GM23338 (cell line): ENCODE measurements at regions not wholly inside any gene's neighbourhood (a gene's known extent, or its start where the extent isn't known, plus 50 kb on each side); places are given as distances from the start of the nearest gene placed in this dataset.

Source experiments
- ATAC-seq: fragments of 200-7000 bp; cut with Tn5 transposase; 3 replicates; pipeline ENCODE4 v1.9.1; 2020
- DNase-seq: peaks from one replicate; pipeline ENCODE4 v3.0.0-alpha.2; 2015; ENCODE audit warnings: low spot score
- H2AFZ ChIP-seq: fragments of 200-600 bp; sonication (generic); 2 replicates; pipeline ENCODE4 v1.8.0; 2016; ENCODE audit warnings: antibody characterized with exemption, mild to moderate bottlenecking, moderate library complexity
- H3F3A ChIP-seq: fragments of 200-600 bp; sonication (generic); replicated peaks from 2 replicates; pipeline ENCODE4 v1.8.0; 2017; ENCODE audit warnings: antibody characterized with exemption, mixed run types, low read depth
- H3K27ac ChIP-seq: fragments of 200-600 bp; sonication (generic); 2 replicates; pipeline ENCODE4 v1.6.1; 2016; ENCODE audit warnings: low read depth
- H3K27me3 ChIP-seq: fragments of 200-600 bp; sonication (generic); 2 replicates; pipeline ENCODE4 v1.8.0; 2016; ENCODE audit warnings: mild to moderate bottlenecking, mixed run types, moderate library complexity; ENCODE audit not compliant: insufficient read depth
- H3K36me3 ChIP-seq: fragments of 200-600 bp; sonication (generic); 2 replicates; pipeline ENCODE4 v1.8.0; 2016; ENCODE audit warnings: mild to moderate bottlenecking; ENCODE audit not compliant: insufficient read depth
- H3K4me1 ChIP-seq: fragments of 200-600 bp; sonication (generic); 2 replicates; pipeline ENCODE4 v1.8.0; 2016; ENCODE audit warnings: mild to moderate bottlenecking, moderate library complexity; ENCODE audit not compliant: insufficient read depth
- H3K4me2 ChIP-seq: fragments of 200-600 bp; sonication (generic); 2 replicates; pipeline ENCODE4 v1.7.1; 2017; ENCODE audit warnings: mixed run types
- H3K4me3 ChIP-seq: fragments of 200-600 bp; sonication (generic); 2 replicates; pipeline ENCODE4 v1.6.1; 2016; ENCODE audit warnings: mixed run types
- H3K79me2 ChIP-seq: fragments of 200-600 bp; sonication (generic); replicated peaks from 2 replicates; pipeline ENCODE4 v1.8.0; 2017; ENCODE audit warnings: mild to moderate bottlenecking; ENCODE audit not compliant: insufficient read depth
- H3K9me2 ChIP-seq: fragments of 200-600 bp; sonication (generic); 2 replicates; pipeline ENCODE4 v1.8.0; 2017; ENCODE audit not compliant: insufficient read depth
- H4K20me1 ChIP-seq: fragments of 200-600 bp; sonication (generic); replicated peaks from 2 replicates; pipeline ENCODE4 v1.8.0; 2017; ENCODE audit warnings: mild to moderate bottlenecking; ENCODE audit not compliant: insufficient read depth
- H3K27ac Mint-ChIP-seq: 2 replicates; pipeline ENCODE4 v1.8.0; 2020; ENCODE audit warnings: inconsistent platforms, mild to moderate bottlenecking, moderate library complexity, mixed read lengths
- H3K27me3 Mint-ChIP-seq: 3 replicates; pipeline ENCODE4 v1.8.0; 2022; ENCODE audit warnings: low read depth, mild to moderate bottlenecking, moderate library complexity, mixed read lengths, inconsistent platforms; ENCODE audit not compliant: insufficient read depth, poor library complexity
- H3K36me3 Mint-ChIP-seq: 3 replicates; pipeline ENCODE4 v1.8.0; 2021; ENCODE audit warnings: low read depth, mild to moderate bottlenecking, inconsistent platforms, moderate library complexity, mixed read lengths
- H3K4me1 Mint-ChIP-seq: 3 replicates; pipeline ENCODE4 v1.8.0; 2020; ENCODE audit warnings: mild to moderate bottlenecking, inconsistent platforms, mixed read lengths
- H3K4me3 Mint-ChIP-seq: 3 replicates; pipeline ENCODE4 v1.8.0; 2021; ENCODE audit warnings: moderate library complexity, mild to moderate bottlenecking, inconsistent platforms, mixed read lengths
- H3K9me3 Mint-ChIP-seq: 3 replicates; pipeline ENCODE4 v1.8.0; 2020; ENCODE audit warnings: moderate library complexity, mild to moderate bottlenecking, inconsistent platforms, mixed read lengths
- CREB1 ChIP-seq: fragments of 250-450 bp; sonication (Bioruptor Pico); IDR thresholded peaks from 2 replicates; pipeline ENCODE4 v1.5.0; 2020; ENCODE audit warnings: low read depth, mild to moderate bottlenecking, moderate library complexity
- ETS1 ChIP-seq: IDR thresholded peaks from 2 replicates; pipeline ENCODE4 v1.6.1; 2016; ENCODE audit warnings: antibody characterized with exemption
- EZH2 ChIP-seq: fragments of 200-600 bp; sonication (generic); IDR thresholded peaks from one replicate; pipeline ENCODE4 v1.8.0; 2017; ENCODE audit warnings: antibody characterized with exemption, mild to moderate bottlenecking, low read depth; ENCODE audit not compliant: unreplicated experiment
- EZH2phosphoT487 ChIP-seq: fragments of 200-600 bp; sonication (generic); IDR thresholded peaks from one replicate; pipeline ENCODE4 v1.8.1; 2018; ENCODE audit warnings: antibody characterized with exemption; ENCODE audit not compliant: unreplicated experiment
- JUNB ChIP-seq: IDR thresholded peaks from one replicate; pipeline ENCODE4 v1.6.1; 2016; ENCODE audit warnings: antibody characterized with exemption; ENCODE audit not compliant: unreplicated experiment
- NANOG ChIP-seq: IDR thresholded peaks from 2 replicates; pipeline ENCODE4 v1.6.1; 2016; ENCODE audit warnings: antibody characterized with exemption, borderline replicate concordance
- POLR2AphosphoS5 ChIP-seq: IDR thresholded peaks from 2 replicates; pipeline ENCODE4 v1.6.1; 2016; ENCODE audit warnings: antibody characterized with exemption, low read depth
- STAT1 ChIP-seq: IDR thresholded peaks from one replicate; pipeline ENCODE4 v1.6.1; 2016; ENCODE audit warnings: antibody characterized with exemption; ENCODE audit not compliant: unreplicated experiment
- ZNF114 ChIP-seq: fragments of 250-450 bp; sonication (Bioruptor Pico); IDR thresholded peaks from 2 replicates; pipeline ENCODE4 v1.5.0; 2020; ENCODE audit warnings: mild to moderate bottlenecking, moderate library complexity
- ZNF331 ChIP-seq: fragments of 250-450 bp; sonication (Bioruptor Pico); IDR thresholded peaks from 2 replicates; pipeline ENCODE4 v1.5.0; 2020; ENCODE audit warnings: low read depth, mild to moderate bottlenecking, moderate library complexity
- TF ChIP-seq, protein P1 (sequence below), 2 experiments: fragments of 200-600 bp in 1 of 2; sonication (generic) in 1 of 2; conservative IDR thresholded peaks; 2 replicates each; pipeline versions ENCODE4 v1.5.1 to v1.6.1; 2016 to 2017; ENCODE audit warnings: antibody characterized with exemption in 2 of 2, low read depth in 2 of 2, mild to moderate bottlenecking in 2 of 2, moderate library complexity in 1 of 2
- TF ChIP-seq, protein P2 (sequence below): IDR thresholded peaks from one replicate; pipeline ENCODE4 v1.6.1; 2018; ENCODE audit warnings: antibody characterized with exemption; ENCODE audit not compliant: unreplicated experiment
- TF ChIP-seq, protein P3 (sequence below): fragments of 250-450 bp; sonication (Bioruptor Pico); IDR thresholded peaks from 2 replicates; pipeline ENCODE4 v1.5.0; 2020; ENCODE audit warnings: mild to moderate bottlenecking, moderate library complexity

GRCh38 chr7:25521236-25521635 is 292.9 kb upstream of the NPVF start (continued):
- TF ChIP-seq JUNB, result no peak
- TF ChIP-seq STAT1, result no peak
- TF ChIP-seq NANOG, result no peak
- TF ChIP-seq ZNF331 (CRISPR knock-in tag), result no peak

GRCh38 chr7:25522727-25523126 is 294.4 kb upstream of the NPVF start:
- H3K9me2 ChIP-seq, result peaks cover 22% of the 10 kb centered on the region
- TF ChIP-seq ZNF114 (no peak), POLR2AphosphoS5 (no peak), STAT1 (no peak), EZH2 (no peak), ZNF331 (CRISPR knock-in tag) (no peak), NANOG (no peak), ETS1 (no peak), CREB1 (CRISPR knock-in tag) (no peak), EZH2phosphoT487 (no peak)
- TF ChIP-seq, protein P1, sequence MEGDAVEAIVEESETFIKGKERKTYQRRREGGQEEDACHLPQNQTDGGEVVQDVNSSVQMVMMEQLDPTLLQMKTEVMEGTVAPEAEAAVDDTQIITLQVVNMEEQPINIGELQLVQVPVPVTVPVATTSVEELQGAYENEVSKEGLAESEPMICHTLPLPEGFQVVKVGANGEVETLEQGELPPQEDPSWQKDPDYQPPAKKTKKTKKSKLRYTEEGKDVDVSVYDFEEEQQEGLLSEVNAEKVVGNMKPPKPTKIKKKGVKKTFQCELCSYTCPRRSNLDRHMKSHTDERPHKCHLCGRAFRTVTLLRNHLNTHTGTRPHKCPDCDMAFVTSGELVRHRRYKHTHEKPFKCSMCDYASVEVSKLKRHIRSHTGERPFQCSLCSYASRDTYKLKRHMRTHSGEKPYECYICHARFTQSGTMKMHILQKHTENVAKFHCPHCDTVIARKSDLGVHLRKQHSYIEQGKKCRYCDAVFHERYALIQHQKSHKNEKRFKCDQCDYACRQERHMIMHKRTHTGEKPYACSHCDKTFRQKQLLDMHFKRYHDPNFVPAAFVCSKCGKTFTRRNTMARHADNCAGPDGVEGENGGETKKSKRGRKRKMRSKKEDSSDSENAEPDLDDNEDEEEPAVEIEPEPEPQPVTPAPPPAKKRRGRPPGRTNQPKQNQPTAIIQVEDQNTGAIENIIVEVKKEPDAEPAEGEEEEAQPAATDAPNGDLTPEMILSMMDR (conservative IDR thresholded peaks at IDR 0.05; ENCODE audit: low read depth in 2 of 2), result no peak
- TF ChIP-seq, protein P2, sequence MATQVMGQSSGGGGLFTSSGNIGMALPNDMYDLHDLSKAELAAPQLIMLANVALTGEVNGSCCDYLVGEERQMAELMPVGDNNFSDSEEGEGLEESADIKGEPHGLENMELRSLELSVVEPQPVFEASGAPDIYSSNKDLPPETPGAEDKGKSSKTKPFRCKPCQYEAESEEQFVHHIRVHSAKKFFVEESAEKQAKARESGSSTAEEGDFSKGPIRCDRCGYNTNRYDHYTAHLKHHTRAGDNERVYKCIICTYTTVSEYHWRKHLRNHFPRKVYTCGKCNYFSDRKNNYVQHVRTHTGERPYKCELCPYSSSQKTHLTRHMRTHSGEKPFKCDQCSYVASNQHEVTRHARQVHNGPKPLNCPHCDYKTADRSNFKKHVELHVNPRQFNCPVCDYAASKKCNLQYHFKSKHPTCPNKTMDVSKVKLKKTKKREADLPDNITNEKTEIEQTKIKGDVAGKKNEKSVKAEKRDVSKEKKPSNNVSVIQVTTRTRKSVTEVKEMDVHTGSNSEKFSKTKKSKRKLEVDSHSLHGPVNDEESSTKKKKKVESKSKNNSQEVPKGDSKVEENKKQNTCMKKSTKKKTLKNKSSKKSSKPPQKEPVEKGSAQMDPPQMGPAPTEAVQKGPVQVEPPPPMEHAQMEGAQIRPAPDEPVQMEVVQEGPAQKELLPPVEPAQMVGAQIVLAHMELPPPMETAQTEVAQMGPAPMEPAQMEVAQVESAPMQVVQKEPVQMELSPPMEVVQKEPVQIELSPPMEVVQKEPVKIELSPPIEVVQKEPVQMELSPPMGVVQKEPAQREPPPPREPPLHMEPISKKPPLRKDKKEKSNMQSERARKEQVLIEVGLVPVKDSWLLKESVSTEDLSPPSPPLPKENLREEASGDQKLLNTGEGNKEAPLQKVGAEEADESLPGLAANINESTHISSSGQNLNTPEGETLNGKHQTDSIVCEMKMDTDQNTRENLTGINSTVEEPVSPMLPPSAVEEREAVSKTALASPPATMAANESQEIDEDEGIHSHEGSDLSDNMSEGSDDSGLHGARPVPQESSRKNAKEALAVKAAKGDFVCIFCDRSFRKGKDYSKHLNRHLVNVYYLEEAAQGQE, result no peak
- TF ChIP-seq, protein P3, sequence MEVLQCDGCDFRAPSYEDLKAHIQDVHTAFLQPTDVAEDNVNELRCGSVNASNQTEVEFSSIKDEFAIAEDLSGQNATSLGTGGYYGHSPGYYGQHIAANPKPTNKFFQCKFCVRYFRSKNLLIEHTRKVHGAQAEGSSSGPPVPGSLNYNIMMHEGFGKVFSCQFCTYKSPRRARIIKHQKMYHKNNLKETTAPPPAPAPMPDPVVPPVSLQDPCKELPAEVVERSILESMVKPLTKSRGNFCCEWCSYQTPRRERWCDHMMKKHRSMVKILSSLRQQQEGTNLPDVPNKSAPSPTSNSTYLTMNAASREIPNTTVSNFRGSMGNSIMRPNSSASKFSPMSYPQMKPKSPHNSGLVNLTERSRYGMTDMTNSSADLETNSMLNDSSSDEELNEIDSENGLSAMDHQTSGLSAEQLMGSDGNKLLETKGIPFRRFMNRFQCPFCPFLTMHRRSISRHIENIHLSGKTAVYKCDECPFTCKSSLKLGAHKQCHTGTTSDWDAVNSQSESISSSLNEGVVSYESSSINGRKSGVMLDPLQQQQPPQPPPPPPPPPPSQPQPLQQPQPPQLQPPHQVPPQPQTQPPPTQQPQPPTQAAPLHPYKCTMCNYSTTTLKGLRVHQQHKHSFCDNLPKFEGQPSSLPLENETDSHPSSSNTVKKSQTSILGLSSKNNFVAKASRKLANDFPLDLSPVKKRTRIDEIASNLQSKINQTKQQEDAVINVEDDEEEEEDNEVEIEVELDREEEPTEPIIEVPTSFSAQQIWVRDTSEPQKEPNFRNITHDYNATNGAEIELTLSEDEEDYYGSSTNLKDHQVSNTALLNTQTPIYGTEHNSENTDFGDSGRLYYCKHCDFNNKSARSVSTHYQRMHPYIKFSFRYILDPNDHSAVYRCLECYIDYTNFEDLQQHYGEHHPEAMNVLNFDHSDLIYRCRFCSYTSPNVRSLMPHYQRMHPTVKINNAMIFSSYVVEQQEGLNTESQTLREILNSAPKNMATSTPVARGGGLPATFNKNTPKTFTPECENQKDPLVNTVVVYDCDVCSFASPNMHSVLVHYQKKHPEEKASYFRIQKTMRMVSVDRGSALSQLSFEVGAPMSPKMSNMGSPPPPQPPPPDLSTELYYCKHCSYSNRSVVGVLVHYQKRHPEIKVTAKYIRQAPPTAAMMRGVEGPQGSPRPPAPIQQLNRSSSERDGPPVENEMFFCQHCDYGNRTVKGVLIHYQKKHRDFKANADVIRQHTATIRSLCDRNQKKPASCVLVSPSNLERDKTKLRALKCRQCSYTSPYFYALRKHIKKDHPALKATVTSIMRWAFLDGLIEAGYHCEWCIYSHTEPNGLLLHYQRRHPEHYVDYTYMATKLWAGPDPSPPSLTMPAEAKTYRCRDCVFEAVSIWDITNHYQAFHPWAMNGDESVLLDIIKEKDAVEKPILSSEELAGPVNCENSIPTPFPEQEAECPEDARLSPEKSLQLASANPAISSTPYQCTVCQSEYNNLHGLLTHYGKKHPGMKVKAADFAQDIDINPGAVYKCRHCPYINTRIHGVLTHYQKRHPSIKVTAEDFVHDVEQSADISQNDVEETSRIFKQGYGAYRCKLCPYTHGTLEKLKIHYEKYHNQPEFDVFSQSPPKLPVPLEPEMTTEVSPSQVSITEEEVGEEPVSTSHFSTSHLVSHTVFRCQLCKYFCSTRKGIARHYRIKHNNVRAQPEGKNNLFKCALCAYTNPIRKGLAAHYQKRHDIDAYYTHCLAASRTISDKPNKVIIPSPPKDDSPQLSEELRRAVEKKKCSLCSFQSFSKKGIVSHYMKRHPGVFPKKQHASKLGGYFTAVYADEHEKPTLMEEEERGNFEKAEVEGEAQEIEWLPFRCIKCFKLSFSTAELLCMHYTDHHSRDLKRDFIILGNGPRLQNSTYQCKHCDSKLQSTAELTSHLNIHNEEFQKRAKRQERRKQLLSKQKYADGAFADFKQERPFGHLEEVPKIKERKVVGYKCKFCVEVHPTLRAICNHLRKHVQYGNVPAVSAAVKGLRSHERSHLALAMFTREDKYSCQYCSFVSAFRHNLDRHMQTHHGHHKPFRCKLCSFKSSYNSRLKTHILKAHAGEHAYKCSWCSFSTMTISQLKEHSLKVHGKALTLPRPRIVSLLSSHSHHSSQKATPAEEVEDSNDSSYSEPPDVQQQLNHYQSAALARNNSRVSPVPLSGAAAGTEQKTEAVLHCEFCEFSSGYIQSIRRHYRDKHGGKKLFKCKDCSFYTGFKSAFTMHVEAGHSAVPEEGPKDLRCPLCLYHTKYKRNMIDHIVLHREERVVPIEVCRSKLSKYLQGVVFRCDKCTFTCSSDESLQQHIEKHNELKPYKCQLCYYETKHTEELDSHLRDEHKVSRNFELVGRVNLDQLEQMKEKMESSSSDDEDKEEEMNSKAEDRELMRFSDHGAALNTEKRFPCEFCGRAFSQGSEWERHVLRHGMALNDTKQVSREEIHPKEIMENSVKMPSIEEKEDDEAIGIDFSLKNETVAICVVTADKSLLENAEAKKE (CRISPR knock-in tag), result no peak
- no peak overlapping the region for H3K4me3 Mint-ChIP-seq
- no peaks in the 10 kb centered on the region; the same call in 2 of the 3 replicates for H3K4me1 Mint-ChIP-seq
- H4K20me1 ChIP-seq, result no peaks in the 10 kb centered on the region
- no peaks in the 10 kb centered on the region for H3K36me3 ChIP-seq
- no peak overlapping the region for H3K4me2 ChIP-seq
- H2AFZ ChIP-seq, result no peak overlapping the region
- no peaks in the 10 kb centered on the region for H3K4me1 ChIP-seq
- H3F3A ChIP-seq, result no peaks in the 10 kb centered on the region
- no peaks in the 10 kb centered on the region for H3K36me3 Mint-ChIP-seq
- no peak overlapping the region for H3K4me3 ChIP-seq
- H3K79me2 ChIP-seq, result no peaks in the 10 kb centered on the region
- ATAC-seq (no peak), DNase-seq (no peak)
- H3K27ac Mint-ChIP-seq, result no peak overlapping the region
- H3K27ac ChIP-seq, result no peak overlapping the region
- H3K27me3 ChIP-seq, result no peaks in the 10 kb centered on the region
- no peaks in the 10 kb centered on the region for H3K9me3 Mint-ChIP-seq
- H3K27me3 Mint-ChIP-seq, result no peaks in the 10 kb centered on the region
